Hematopoietic multipotent progenitor cell treated with erythropoietin and hydrocortisone succinate and interleukin-3 and kit ligand, for 4 days (in vitro differentiated cells): ENCODE measurements at regions not wholly inside any gene's neighbourhood (a gene's known extent, or its start where the extent isn't known, plus 50 kb on each side); places are given as distances from the start of the nearest gene placed in this dataset.

Experiments used
- DNase-seq: peaks from one replicate; pipeline ENCODE4 v3.0.0-alpha.2; 2015

- no peak for DNase-seq
Observed at GRCh38 chr20:22307409-22307808, 277.0 kb downstream of the FOXA2 start.

GRCh38 chr20:22305381-22305780, 279.0 kb downstream of the FOXA2 start:
- DNase-seq: no peak

- DNase-seq: peak; percentile 1
Observed at GRCh38 chr20:22303523-22303922, 280.8 kb downstream of the FOXA2 start.

DNA sequence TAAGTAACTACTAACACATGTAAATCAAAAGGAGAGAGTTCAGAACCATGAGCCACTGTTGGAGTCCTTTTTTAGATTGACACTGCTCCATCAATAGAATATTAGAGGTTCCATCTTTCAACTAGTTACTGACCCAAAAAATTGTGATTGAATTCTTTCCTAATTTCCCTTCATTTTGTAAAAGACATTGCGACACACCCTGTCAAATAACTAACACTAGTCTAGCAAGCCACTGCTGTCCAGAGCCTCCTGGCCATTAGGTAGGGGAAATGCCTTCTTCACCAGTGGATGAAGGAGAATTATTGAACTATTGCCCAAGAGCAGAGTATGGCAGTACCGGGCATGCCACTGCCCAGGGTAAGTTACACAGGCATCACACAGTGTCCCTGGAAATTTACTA, 282.3 kb downstream of the FOXA2 start:
- no peak for DNase-seq

DNA sequence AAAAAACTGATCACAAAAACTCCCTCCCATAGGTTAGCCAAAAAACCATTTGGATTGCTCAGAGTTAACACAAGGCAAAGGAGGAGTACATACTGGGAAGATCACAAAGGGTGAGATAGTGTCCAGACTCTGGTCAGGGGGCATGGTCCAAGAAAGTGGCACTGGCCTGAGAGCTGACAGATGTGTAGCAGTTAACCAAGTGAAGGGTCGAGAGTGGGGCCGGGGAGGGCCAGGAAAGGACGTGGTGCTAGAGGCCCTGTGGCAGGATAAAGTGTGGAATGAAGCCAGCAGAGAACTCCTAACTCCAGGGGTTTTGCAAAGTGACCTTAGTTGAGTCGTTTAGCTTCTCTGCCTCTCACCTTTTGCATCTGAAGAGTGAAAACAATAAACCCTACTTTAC, 290.5 kb downstream of the FOXA2 start:
- no peak for DNase-seq

DNA sequence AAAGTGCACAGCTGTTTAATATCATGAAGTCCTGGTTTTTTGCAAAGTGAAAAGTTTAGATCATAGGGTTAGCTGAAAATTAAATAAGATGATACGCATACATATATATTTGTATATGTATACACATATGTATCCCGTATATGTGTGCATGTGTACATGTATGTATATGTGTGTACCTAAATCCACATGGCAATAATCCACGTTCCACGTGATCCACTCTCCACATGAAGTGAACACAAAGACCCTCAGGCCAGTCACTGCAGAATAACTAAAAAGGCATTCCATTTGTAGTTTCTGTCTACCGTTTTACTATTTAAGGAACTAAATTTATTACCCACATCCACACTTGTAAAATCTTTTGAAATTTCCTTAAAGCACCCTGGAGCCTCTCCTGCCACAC, 294.9 kb downstream of the FOXA2 start:
- DNase-seq: no peak

DNA sequence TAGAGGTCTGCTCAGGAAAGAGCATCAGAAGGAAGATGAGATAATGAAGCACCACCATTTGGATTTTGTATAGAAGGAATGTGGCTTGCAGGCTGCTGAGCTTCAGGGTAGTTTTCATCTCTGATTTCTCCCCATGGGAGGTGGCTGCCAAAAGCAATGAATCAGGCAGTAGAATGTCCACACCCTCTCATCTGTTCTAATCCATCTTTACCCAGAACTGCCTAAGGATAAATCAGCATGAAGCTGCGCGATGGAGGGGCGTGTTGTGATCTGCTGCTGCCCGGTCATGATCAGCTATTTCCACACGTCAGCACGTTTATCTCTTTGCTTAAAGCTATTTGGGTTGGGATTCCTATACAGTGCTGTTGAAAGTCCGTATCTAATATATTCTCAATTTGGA, 295.4 kb downstream of the FOXA2 start:
- DNase-seq: no peak

GRCh38 chr20:22288156-22288555, 296.2 kb downstream of the FOXA2 start:
- DNase-seq: no peak

- DNase-seq: no peak
Observed at GRCh38 chr20:22285555-22285954, 298.8 kb downstream of the FOXA2 start.

GRCh38 chr20:22282696-22283095, 301.7 kb downstream of the FOXA2 start:
- DNase-seq: no peak

GRCh38 chr20:22274330-22274729, 310.0 kb downstream of the FOXA2 start:
- DNase-seq: no peak

GRCh38 chr20:22268675-22269074, 315.7 kb downstream of the FOXA2 start:
- DNase-seq: no peak

DNA sequence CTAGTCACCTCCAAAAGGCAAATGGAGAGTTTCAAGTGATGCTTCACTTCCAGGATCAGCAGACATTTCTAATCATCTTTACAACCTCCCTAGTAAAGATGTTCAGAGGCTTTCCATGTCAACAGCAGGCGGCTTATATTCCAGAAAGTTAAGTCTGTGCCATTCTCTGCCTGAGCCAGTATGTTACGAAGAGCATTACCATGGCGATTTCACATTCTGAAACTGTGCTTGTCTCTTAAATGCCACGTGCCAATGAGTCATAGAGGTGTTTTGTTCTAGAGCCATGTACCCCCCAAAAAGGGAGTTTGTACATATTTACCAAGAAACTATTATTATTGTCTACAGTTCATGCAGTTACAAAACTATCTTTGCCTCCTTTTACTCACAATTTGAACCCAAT, 319.5 kb downstream of the FOXA2 start:
- no peak for DNase-seq

- DNase-seq: no peak
Observed at GRCh38 chr20:22260506-22260905, 323.9 kb downstream of the FOXA2 start.

GRCh38 chr20:22257912-22258311, 326.5 kb downstream of the FOXA2 start:
- DNase-seq: no peak

DNA sequence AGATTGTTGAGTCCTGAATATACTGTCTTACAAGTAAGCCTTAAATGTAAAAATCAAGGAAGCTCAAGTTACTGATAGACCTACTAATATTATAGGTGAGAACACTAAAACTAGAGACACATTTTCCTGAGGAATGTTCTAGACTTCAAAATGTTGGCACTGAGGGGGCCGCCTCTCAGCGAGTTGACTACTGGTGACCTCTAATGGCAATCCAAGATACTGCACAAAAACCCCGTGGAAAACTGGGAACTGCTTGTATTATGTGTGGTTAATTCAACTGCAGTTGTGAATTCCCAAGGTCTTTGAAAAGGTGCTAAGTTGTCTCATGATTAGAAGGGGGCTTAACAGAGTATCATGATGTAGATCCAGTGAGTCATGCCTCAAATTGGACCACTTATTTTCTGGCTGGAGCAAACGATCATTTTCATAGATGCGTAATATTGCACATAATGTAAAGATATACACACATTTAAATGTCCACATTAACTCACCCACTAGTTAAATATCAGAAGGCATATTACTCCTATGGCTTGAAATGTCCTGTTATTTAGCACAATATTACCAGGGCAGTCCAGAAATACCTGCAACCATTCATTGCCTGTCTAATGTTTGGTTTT, 336.2 kb downstream of the FOXA2 start:
- DNase-seq: peak; percentile 21

DNA sequence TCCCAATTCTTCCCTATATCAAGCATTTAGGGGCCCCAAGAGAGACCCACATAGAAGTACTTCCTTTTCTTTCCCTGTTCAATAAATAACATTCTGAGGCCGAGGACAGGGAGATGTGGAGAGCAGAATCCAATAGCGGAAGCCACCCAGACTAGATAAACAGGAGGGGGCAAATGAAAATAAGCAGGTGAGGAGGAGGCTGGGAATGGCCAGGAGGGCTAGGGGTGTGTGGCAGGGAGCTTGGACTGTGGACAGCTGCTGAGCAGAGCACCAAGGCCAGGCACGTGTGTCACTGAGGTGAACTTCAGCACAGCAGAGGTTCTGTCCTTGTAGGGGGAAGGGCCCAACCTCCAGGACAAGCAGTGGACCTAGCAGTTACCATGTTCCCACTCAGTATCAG, 339.2 kb downstream of the FOXA2 start:
- no peak for DNase-seq

DNA sequence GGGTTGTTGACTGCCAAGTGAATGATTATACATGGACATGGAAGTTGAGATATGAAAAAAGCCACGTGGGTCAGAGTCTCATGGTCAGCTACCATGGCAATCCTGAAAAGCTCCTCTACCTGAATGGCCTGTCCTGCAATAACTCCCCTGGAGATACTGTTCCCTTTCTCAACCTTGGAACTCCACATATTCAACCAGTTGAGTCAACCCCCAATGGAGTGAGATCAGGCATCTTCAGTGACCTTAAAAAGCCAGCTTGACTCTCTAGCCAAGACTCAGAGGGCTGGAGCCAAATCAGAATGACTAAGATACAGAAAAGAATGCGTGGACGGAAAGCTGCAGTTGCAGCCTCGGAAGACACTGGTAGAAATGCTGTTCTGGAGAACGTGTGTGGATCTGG, 341.3 kb downstream of the FOXA2 start:
- DNase-seq: no peak

- no peak for DNase-seq
Observed at GRCh38 chr20:22241609-22242008, 342.8 kb downstream of the FOXA2 start.

- DNase-seq: no peak
Observed at GRCh38 chr20:22232923-22233322, 351.4 kb downstream of the FOXA2 start.

GRCh38 chr20:22232473-22232872, 351.9 kb downstream of the FOXA2 start:
- DNase-seq: no peak

GRCh38 chr20:22226849-22227700, 357.3 kb downstream of the FOXA2 start:
- DNase-seq: no peak

- no peak for DNase-seq
Observed at GRCh38 chr20:22223236-22223635, 361.1 kb downstream of the FOXA2 start.

- no peak for DNase-seq
Observed at GRCh38 chr20:22217712-22218352, 366.5 kb downstream of the FOXA2 start.
